ENCODE measurements at regions not wholly inside any gene's neighbourhood (a gene's known extent, or its start where the extent isn't known, plus 50 kb on each side); places are given as distances from the start of the nearest gene placed in this dataset.

- peaks cover 2% of the 10 kb centered on the region for H3K9me3 Mint-ChIP-seq
- TF ChIP-seq CTCF (conservative IDR thresholded peaks at IDR 0.05) = no peak
- H3K36me3 Mint-ChIP-seq (ENCODE audit: low read depth) = no peaks in the 10 kb centered on the region
- no peak for DNase-seq (ENCODE audit: low read depth, low spot score)
- H3K4me3 Mint-ChIP-seq = no peak overlapping the region
- H3K4me1 Mint-ChIP-seq = peaks cover 27% of the 10 kb centered on the region
- no peak overlapping the region for H3K27ac Mint-ChIP-seq (ENCODE audit: unreplicated experiment)
- H3K27me3 Mint-ChIP-seq (ENCODE audit: low read depth) = peaks cover 23% of the 10 kb centered on the region
Measured at GRCh38 chr20:60791823-60792222, 460.2 kb upstream of the CDH4 start.

- Mint-ChIP-seq H3K4me3 (no peak overlapping the region), H3K27ac (ENCODE audit: unreplicated experiment) (no peak overlapping the region), H3K4me1 (peaks cover 23% of the 10 kb centered on the region), H3K9me3 (peaks cover 2% of the 10 kb centered on the region), H3K36me3 (ENCODE audit: low read depth) (no peaks in the 10 kb centered on the region), H3K27me3 (ENCODE audit: low read depth) (peaks cover 15% of the 10 kb centered on the region)
- DNase-seq (ENCODE audit: low read depth, low spot score) = no peak
- no peak for TF ChIP-seq CTCF (conservative IDR thresholded peaks at IDR 0.05)
Measured at GRCh38 chr20:60792941-60793340, 459.1 kb upstream of the CDH4 start.

GRCh38 chr20:60794674-60795073 lies 457.4 kb upstream of the CDH4 start:
- Mint-ChIP-seq H3K4me1 (peaks cover 23% of the 10 kb centered on the region), H3K4me3 (no peak overlapping the region), H3K9me3 (peaks cover 6% of the 10 kb centered on the region), H3K27ac (ENCODE audit: unreplicated experiment) (no peak overlapping the region), H3K27me3 (ENCODE audit: low read depth) (peaks cover 15% of the 10 kb centered on the region), H3K36me3 (ENCODE audit: low read depth) (no peaks in the 10 kb centered on the region)
- no peak for TF ChIP-seq CTCF (conservative IDR thresholded peaks at IDR 0.05)
- DNase-seq (ENCODE audit: low read depth, low spot score) = no peak

GRCh38 chr20:60795651-60796050 lies 456.4 kb upstream of the CDH4 start:
- Mint-ChIP-seq H3K36me3 (ENCODE audit: low read depth) (no peaks in the 10 kb centered on the region), H3K4me3 (no peak overlapping the region), H3K4me1 (peaks cover 23% of the 10 kb centered on the region), H3K27ac (ENCODE audit: unreplicated experiment) (no peak overlapping the region), H3K9me3 (peaks cover 6% of the 10 kb centered on the region), H3K27me3 (ENCODE audit: low read depth) (peaks cover 12% of the 10 kb centered on the region)
- no peak for TF ChIP-seq CTCF (conservative IDR thresholded peaks at IDR 0.05)
- no peak for DNase-seq (ENCODE audit: low read depth, low spot score)

GRCh38 chr20:60800185-60800584 lies 451.9 kb upstream of the CDH4 start:
- Mint-ChIP-seq H3K27me3 (ENCODE audit: low read depth) (no peaks in the 10 kb centered on the region), H3K9me3 (peaks cover 15% of the 10 kb centered on the region), H3K4me3 (no peak overlapping the region), H3K4me1 (peaks cover 20% of the 10 kb centered on the region), H3K36me3 (ENCODE audit: low read depth) (no peaks in the 10 kb centered on the region), H3K27ac (ENCODE audit: unreplicated experiment) (no peak overlapping the region)
- DNase-seq (ENCODE audit: low read depth, low spot score) = no peak
- TF ChIP-seq CTCF (conservative IDR thresholded peaks at IDR 0.05) = no peak

- peaks cover 24% of the 10 kb centered on the region for H3K4me1 Mint-ChIP-seq
- DNase-seq (ENCODE audit: low read depth, low spot score) = no peak
- H3K36me3 Mint-ChIP-seq (ENCODE audit: low read depth) = no peaks in the 10 kb centered on the region
- H3K9me3 Mint-ChIP-seq = peaks cover 15% of the 10 kb centered on the region
- H3K27ac Mint-ChIP-seq (ENCODE audit: unreplicated experiment) = no peak overlapping the region
- H3K27me3 Mint-ChIP-seq (ENCODE audit: low read depth) = no peaks in the 10 kb centered on the region
- TF ChIP-seq CTCF (conservative IDR thresholded peaks at IDR 0.05) = no peak
- H3K4me3 Mint-ChIP-seq = no peak overlapping the region
Measured at GRCh38 chr20:60802676-60803075, 449.4 kb upstream of the CDH4 start.

Measured in neural crest cell (in vitro differentiated cells).